Panc1 (cell line): ENCODE measurements at regions not wholly inside any gene's neighbourhood (a gene's known extent, or its start where the extent isn't known, plus 50 kb on each side); places are given as distances from the start of the nearest gene placed in this dataset.

Source experiments
- ATAC-seq: fragments of 200-7000 bp; cut with Tn5 transposase; 2 replicates; pipeline ENCODE4 v1.9.1; 2020; ENCODE audit warnings: mild to moderate bottlenecking, moderate library complexity
- BruUV-seq: library from RNA; stranded (reverse); fragments of 400-500 nt; replicated peaks from 2 replicates; lab custom pipeline; 2021; lab: Mats Ljungman, UMichigan
- CTCF ChIA-PET: fragments of 300-600 bp; sonication (Branson Sonifier 250); formaldehyde crosslinking; loops from one replicate; lab custom pipeline; 2022; ENCODE audit warnings: antibody characterized with exemption; lab: Charles Lee
- POLR2A ChIA-PET: fragments of 300-600 bp; sonication (Branson Sonifier 250); formaldehyde crosslinking; loops from one replicate; lab custom pipeline; 2022; ENCODE audit warnings: antibody characterized with exemption; lab: Charles Lee
- DNase-seq: peaks from one replicate; pipeline ENCODE4 v3.0.0-alpha.2; 2010; ENCODE audit warnings: low read depth, low spot score
- H3K27ac ChIP-seq: 2 replicates; pipeline ENCODE4 v1.5.1; 2011; ENCODE audit warnings: mild to moderate bottlenecking, low read length, inconsistent platforms
- H3K27me3 ChIP-seq: fragments of 200-500 bp; sonication (Bioruptor generic); 2 replicates; pipeline ENCODE4 v1.6.0; 2014; ENCODE audit warnings: low read length, inconsistent platforms; ENCODE audit not compliant: control insufficient read depth, insufficient read depth
- H3K36me3 ChIP-seq: fragments of 200-500 bp; sonication (Bioruptor generic); 2 replicates; pipeline ENCODE4 v1.5.1; 2014; ENCODE audit warnings: inconsistent platforms, mild to moderate bottlenecking, low read length, moderate library complexity; ENCODE audit not compliant: control insufficient read depth, insufficient read depth
- H3K4me1 ChIP-seq: 2 replicates; pipeline ENCODE4 v1.5.1; 2011; ENCODE audit warnings: inconsistent platforms, mild to moderate bottlenecking, low read length, moderate library complexity; ENCODE audit not compliant: control insufficient read depth, insufficient read depth
- H3K4me3 ChIP-seq, 2 experiments: 2 replicates each; pipeline ENCODE4 v1.5.1; 2011 to 2012; ENCODE audit warnings: low read depth in 2 of 2, low read length in 2 of 2, mild to moderate bottlenecking in 2 of 2, inconsistent platforms in 1 of 2, moderate library complexity in 1 of 2
- H3K9me3 ChIP-seq: fragments of 200-500 bp; sonication (Bioruptor generic); 2 replicates; pipeline ENCODE4 v1.5.1; 2014; ENCODE audit warnings: low read depth, mild to moderate bottlenecking, inconsistent platforms, low read length, moderate library complexity; ENCODE audit not compliant: control insufficient read depth, insufficient read depth
- CTCF ChIP-seq: fragments of 450-650 bp; IDR thresholded peaks from 2 replicates; pipeline ENCODE4 v1.5.1; 2017; ENCODE audit warnings: mild to moderate bottlenecking
- POLR2AphosphoS5 ChIP-seq: IDR thresholded peaks from 2 replicates; pipeline ENCODE4 v1.6.1; 2012; ENCODE audit warnings: mild to moderate bottlenecking, low read depth, low read length, moderate library complexity
- REST ChIP-seq, 2 experiments: IDR thresholded peaks; 2 replicates each; pipeline ENCODE4 v1.6.1; 2011 to 2012; ENCODE audit warnings: low read depth in 2 of 2, control low read depth in 1 of 2, low read length in 1 of 2, mild to moderate bottlenecking in 1 of 2, moderate library complexity in 1 of 2; ENCODE audit not compliant: insufficient read depth in 1 of 2
- SIN3A ChIP-seq: IDR thresholded peaks from 2 replicates; pipeline ENCODE4 v1.6.1; 2012; ENCODE audit warnings: low read depth, mild to moderate bottlenecking, low read length, moderate library complexity, borderline replicate concordance; ENCODE audit not compliant: insufficient read depth
- TCF7L2 ChIP-seq: IDR thresholded peaks from 2 replicates; pipeline ENCODE4 v1.6.1; 2011; ENCODE audit warnings: mild to moderate bottlenecking, low read depth, low read length, inconsistent platforms
- in situ Hi-C: cut with HindIII; loops from 2 replicates; pipeline ENCODE4 v1.10.0; 2016; ENCODE audit warnings: low sequenced_read_pairs, low pct_unique_long_range_greater_than_20kb
- intact Hi-C: fragments of 100-400 bp; cut with micrococcal nuclease; formaldehyde crosslinking; loops from one replicate; pipeline ENCODE4 v1.10.0; 2022; ENCODE audit not compliant: unreplicated experiment

- H3K36me3 ChIP-seq, result no peaks in the 10 kb centered on the region
- no peaks in the 10 kb centered on the region for H3K27me3 ChIP-seq
- DNase-seq, result peak; percentile 90
- ChIA-PET POLR2A (no interaction called here), CTCF (no interaction called here)
- H3K27ac ChIP-seq, result no peak overlapping the region
- ATAC-seq, result peak; percentile 64
- H3K4me1 ChIP-seq, result peaks cover 4% of the 10 kb centered on the region; the same call in 1 of the 2 replicates
- no TSS peak for BruUV-seq
- peak overlapping the region in 1 of 2 experiments; percentile 10; a peak in 2 of 4 replicates for H3K4me3 ChIP-seq
- no peaks in the 10 kb centered on the region for H3K9me3 ChIP-seq
- intact Hi-C loops (no loop called here), in situ Hi-C loops (no loop called here)
- TF ChIP-seq CTCF (no peak), POLR2AphosphoS5 (no peak), REST (IDR thresholded peaks at IDR 0.05; ENCODE audit: insufficient read depth in 1 of 2, low read depth in 2 of 2, low read length in 1 of 2) (no peak), SIN3A (no peak), TCF7L2 (no peak)
Measured at GRCh38 chr3:23741036-23741706, 64.6 kb upstream of the UBE2E1 start.

GRCh38 chr3:23743141-23743784 is 62.5 kb upstream of the UBE2E1 start:
- ChIA-PET CTCF (no interaction called here), POLR2A (no interaction called here)
- intact Hi-C loops, result no loop called here
- no peaks in the 10 kb centered on the region for H3K36me3 ChIP-seq
- H3K27ac ChIP-seq, result no peak overlapping the region
- H3K9me3 ChIP-seq, result no peaks in the 10 kb centered on the region
- H3K27me3 ChIP-seq, result no peaks in the 10 kb centered on the region
- TF ChIP-seq POLR2AphosphoS5 (no peak), CTCF (no peak), REST (IDR thresholded peaks at IDR 0.05; ENCODE audit: insufficient read depth in 1 of 2, low read depth in 2 of 2, low read length in 1 of 2) (no peak), TCF7L2 (no peak), SIN3A (no peak)
- DNase-seq (no peak), ATAC-seq (no peak)
- no TSS peak for BruUV-seq
- no peak overlapping the region for H3K4me3 ChIP-seq
- H3K4me1 ChIP-seq, result peaks cover 4% of the 10 kb centered on the region; the same call in 1 of the 2 replicates
- in situ Hi-C loops, result no loop called here
